Nephron (organoid): ENCODE measurements at regions not wholly inside any gene's neighbourhood (a gene's known extent, or its start where the extent isn't known, plus 50 kb on each side); places are given as distances from the start of the nearest gene placed in this dataset.
"Not testable (repeated sequence)": the region's sequence is repeated elsewhere in the genome, so short reads cannot be mapped to it uniquely, and the experiment has no call there.

Experiments used
- H3K27ac Mint-ChIP-seq, 3 experiments: 2 replicates each; pipeline ENCODE4 v1.8.0; 2020; ENCODE audit warnings: mixed read lengths in 3 of 3, mild to moderate bottlenecking in 2 of 3, moderate library complexity in 1 of 3
- H3K27me3 Mint-ChIP-seq: 2 replicates; pipeline ENCODE4 v1.8.0; 2021; ENCODE audit warnings: low read depth, mild to moderate bottlenecking, moderate library complexity, mixed read lengths
- H3K36me3 Mint-ChIP-seq: 2 replicates; pipeline ENCODE4 v1.8.0; 2020; ENCODE audit warnings: low read depth, mixed read lengths
- H3K4me1 Mint-ChIP-seq: 2 replicates; pipeline ENCODE4 v1.8.0; 2020; ENCODE audit warnings: mixed read lengths
- H3K4me3 Mint-ChIP-seq, 3 experiments: 2 replicates each; pipeline ENCODE4 v1.8.0; 2020; ENCODE audit warnings: mild to moderate bottlenecking in 3 of 3, mixed read lengths in 3 of 3, moderate library complexity in 2 of 3
- H3K9me3 Mint-ChIP-seq: 2 replicates; pipeline ENCODE4 v1.8.0; 2020; ENCODE audit warnings: mixed read lengths
- TF ChIP-seq, protein P1 (sequence below), 3 experiments: fragments of 200-600 bp; sonication (generic); IDR thresholded peaks; one replicate each; pipeline ENCODE4 v1.5.0; 2021; ENCODE audit warnings: antibody characterized with exemption in 3 of 3; ENCODE audit not compliant: unreplicated experiment in 3 of 3

DNA sequence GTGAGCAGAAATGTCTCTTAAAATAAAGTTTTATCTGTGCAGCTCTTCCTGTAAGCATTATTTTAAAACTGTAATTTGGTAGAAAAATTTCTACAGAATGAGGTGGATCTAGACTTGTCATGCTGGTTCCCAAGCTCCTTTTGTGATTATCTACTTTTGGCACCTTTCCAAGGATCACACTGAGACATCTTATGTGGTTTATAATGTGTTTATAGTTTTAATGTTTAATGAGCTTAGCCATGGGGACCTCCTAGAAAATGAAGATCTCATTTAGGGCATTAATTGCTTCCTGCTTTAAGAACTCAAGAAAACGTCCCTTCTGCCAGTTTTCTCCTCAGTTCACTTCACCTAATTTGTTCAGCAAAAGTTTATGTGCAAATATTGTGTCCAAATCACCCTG is 468.4 kb downstream of the SUCLG1 start:
- H3K27ac Mint-ChIP-seq, result no peak overlapping the region
- H3K36me3 Mint-ChIP-seq, result no peaks in the 10 kb centered on the region
- peaks cover 18% of the 10 kb centered on the region for H3K9me3 Mint-ChIP-seq

GRCh38 chr2:83976628-83977027 is 482.5 kb downstream of the SUCLG1 start:
- H3K27ac Mint-ChIP-seq, H3K4me1 Mint-ChIP-seq, H3K4me3 Mint-ChIP-seq, H3K27me3 Mint-ChIP-seq, H3K36me3 Mint-ChIP-seq: not testable (repeated sequence)
- peaks cover 30% of the 10 kb centered on the region for H3K9me3 Mint-ChIP-seq

More for the DNA sequence above, 468.4 kb downstream of the SUCLG1 start:
- TF ChIP-seq, protein P1, sequence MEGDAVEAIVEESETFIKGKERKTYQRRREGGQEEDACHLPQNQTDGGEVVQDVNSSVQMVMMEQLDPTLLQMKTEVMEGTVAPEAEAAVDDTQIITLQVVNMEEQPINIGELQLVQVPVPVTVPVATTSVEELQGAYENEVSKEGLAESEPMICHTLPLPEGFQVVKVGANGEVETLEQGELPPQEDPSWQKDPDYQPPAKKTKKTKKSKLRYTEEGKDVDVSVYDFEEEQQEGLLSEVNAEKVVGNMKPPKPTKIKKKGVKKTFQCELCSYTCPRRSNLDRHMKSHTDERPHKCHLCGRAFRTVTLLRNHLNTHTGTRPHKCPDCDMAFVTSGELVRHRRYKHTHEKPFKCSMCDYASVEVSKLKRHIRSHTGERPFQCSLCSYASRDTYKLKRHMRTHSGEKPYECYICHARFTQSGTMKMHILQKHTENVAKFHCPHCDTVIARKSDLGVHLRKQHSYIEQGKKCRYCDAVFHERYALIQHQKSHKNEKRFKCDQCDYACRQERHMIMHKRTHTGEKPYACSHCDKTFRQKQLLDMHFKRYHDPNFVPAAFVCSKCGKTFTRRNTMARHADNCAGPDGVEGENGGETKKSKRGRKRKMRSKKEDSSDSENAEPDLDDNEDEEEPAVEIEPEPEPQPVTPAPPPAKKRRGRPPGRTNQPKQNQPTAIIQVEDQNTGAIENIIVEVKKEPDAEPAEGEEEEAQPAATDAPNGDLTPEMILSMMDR (IDR thresholded peaks at IDR 0.05; ENCODE audit: unreplicated experiment in 3 of 3), result no peak
- no peak overlapping the region for H3K4me3 Mint-ChIP-seq
- H3K27me3 Mint-ChIP-seq, result peaks cover 3% of the 10 kb centered on the region
- no peaks in the 10 kb centered on the region for H3K4me1 Mint-ChIP-seq

- TF ChIP-seq, protein P1 (IDR thresholded peaks at IDR 0.05; ENCODE audit: unreplicated experiment in 3 of 3), result no peak
- peak overlapping the region in 1 of 3 experiments; percentile 30 for H3K27ac Mint-ChIP-seq
- no peaks in the 10 kb centered on the region for H3K27me3 Mint-ChIP-seq
- H3K4me1 Mint-ChIP-seq, result no peaks in the 10 kb centered on the region
- peaks cover 3% of the 10 kb centered on the region for H3K36me3 Mint-ChIP-seq
- H3K9me3 Mint-ChIP-seq, result peaks cover 16% of the 10 kb centered on the region
- no peak overlapping the region for H3K4me3 Mint-ChIP-seq
Measured at GRCh38 chr2:83972128-83972527, 487.0 kb downstream of the SUCLG1 start.

GRCh38 chr2:83971547-83971946 is 487.5 kb downstream of the SUCLG1 start:
- Mint-ChIP-seq H3K4me3 (no peak overlapping the region), H3K27me3 (no peaks in the 10 kb centered on the region), H3K36me3 (peaks cover 3% of the 10 kb centered on the region), H3K4me1 (no peaks in the 10 kb centered on the region), H3K27ac (no peak overlapping the region), H3K9me3 (peaks cover 14% of the 10 kb centered on the region)
- TF ChIP-seq, protein P1 (IDR thresholded peaks at IDR 0.05; ENCODE audit: unreplicated experiment in 3 of 3), result no peak

GRCh38 chr2:83970217-83970929 is 488.7 kb downstream of the SUCLG1 start:
- H3K9me3 Mint-ChIP-seq, result peaks cover 6% of the 10 kb centered on the region
- H3K4me1 Mint-ChIP-seq, result no peaks in the 10 kb centered on the region
- H3K27ac Mint-ChIP-seq, result no peak overlapping the region
- TF ChIP-seq, protein P1 (IDR thresholded peaks at IDR 0.05; ENCODE audit: unreplicated experiment in 3 of 3), result no peak
- no peak overlapping the region for H3K4me3 Mint-ChIP-seq
- H3K36me3 Mint-ChIP-seq, result no peaks in the 10 kb centered on the region
- no peaks in the 10 kb centered on the region for H3K27me3 Mint-ChIP-seq

DNA sequence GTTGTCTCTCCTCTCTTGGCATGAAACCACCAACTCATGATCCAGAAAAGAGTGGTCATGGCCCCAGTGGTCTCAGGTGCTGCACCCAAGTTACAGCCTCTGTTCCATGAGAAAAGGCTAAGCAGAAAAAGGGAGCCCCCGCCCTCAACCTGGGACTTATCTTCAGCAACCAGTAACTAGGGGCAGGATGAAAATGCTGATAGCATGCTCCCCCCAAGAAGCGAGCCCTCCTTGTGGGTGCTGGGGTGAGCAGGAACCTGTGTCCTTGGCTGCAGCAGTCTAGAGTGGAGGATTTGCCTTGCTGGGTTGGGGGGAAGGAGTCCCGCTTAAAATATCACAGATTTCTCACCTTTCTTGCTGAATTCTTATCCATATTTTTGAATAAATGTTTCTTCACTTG is 490.0 kb downstream of the SUCLG1 start:
- H3K27me3 Mint-ChIP-seq, result no peaks in the 10 kb centered on the region
- no peak overlapping the region for H3K4me3 Mint-ChIP-seq
- no peaks in the 10 kb centered on the region for H3K9me3 Mint-ChIP-seq
- no peaks in the 10 kb centered on the region for H3K4me1 Mint-ChIP-seq
- no peaks in the 10 kb centered on the region for H3K36me3 Mint-ChIP-seq
- H3K27ac Mint-ChIP-seq, result no peak overlapping the region
- TF ChIP-seq, protein P1 (IDR thresholded peaks at IDR 0.05; ENCODE audit: unreplicated experiment in 3 of 3), result no peak
